GM12865 (cell line): ENCODE measurements at regions not wholly inside any gene's neighbourhood (a gene's known extent, or its start where the extent isn't known, plus 50 kb on each side); places are given as distances from the start of the nearest gene placed in this dataset.

Source experiments
- DNase-seq: peaks from one replicate; pipeline ENCODE4 v3.0.0; 2010; ENCODE audit warnings: low read depth
- H3K4me3 ChIP-seq: 2 replicates; pipeline ENCODE4 v1.5.1; 2011; ENCODE audit warnings: mild to moderate bottlenecking, low read depth, low read length, control low read depth
- CTCF ChIP-seq: IDR thresholded peaks from 2 replicates; pipeline ENCODE4 v1.5.1; 2011; ENCODE audit warnings: low read length, control low read depth, low read depth, inconsistent platforms; ENCODE audit not compliant: insufficient read depth; ENCODE audit errors: missing control alignments

- no peak for DNase-seq
- no peak overlapping the region for H3K4me3 ChIP-seq
- no peak for TF ChIP-seq CTCF
These were observed 972.2 kb upstream of the WWC1 start for GRCh38 chr5:167319243-167319642.

- no peak for TF ChIP-seq CTCF
- no peak for DNase-seq
These were observed 971.4 kb upstream of the WWC1 start for GRCh38 chr5:167320019-167320418.

GRCh38 chr5:167332309-167332708 is 959.1 kb upstream of the WWC1 start:
- H3K4me3 ChIP-seq: no peak overlapping the region
- TF ChIP-seq CTCF: no peak
- no peak for DNase-seq

More at GRCh38 chr5:167320019-167320418, 971.4 kb upstream of the WWC1 start:
- no peak overlapping the region for H3K4me3 ChIP-seq

- TF ChIP-seq CTCF: no peak
- no peak overlapping the region for H3K4me3 ChIP-seq
- DNase-seq: no peak
These were observed 955.3 kb upstream of the WWC1 start for GRCh38 chr5:167336161-167336560.

GRCh38 chr5:167339205-167339604 is 952.2 kb upstream of the WWC1 start:
- TF ChIP-seq CTCF: no peak
- no peak for DNase-seq
- no peak overlapping the region for H3K4me3 ChIP-seq

- no peak for TF ChIP-seq CTCF
- H3K4me3 ChIP-seq: no peak overlapping the region
- no peak for DNase-seq
These were observed 945.0 kb upstream of the WWC1 start for GRCh38 chr5:167346461-167346860.

GRCh38 chr5:167348251-167348926 is 943.1 kb upstream of the WWC1 start:
- no peak for TF ChIP-seq CTCF
- no peak overlapping the region for H3K4me3 ChIP-seq
- no peak for DNase-seq
